DMS153 (cell line): ENCODE measurements at regions not wholly inside any gene's neighbourhood (a gene's known extent, or its start where the extent isn't known, plus 50 kb on each side); places are given as distances from the start of the nearest gene placed in this dataset.

Source experiments
- DNase-seq: peaks from one replicate; lab custom pipeline; 2025; lab: John Stamatoyannopoulos, UW

DNA sequence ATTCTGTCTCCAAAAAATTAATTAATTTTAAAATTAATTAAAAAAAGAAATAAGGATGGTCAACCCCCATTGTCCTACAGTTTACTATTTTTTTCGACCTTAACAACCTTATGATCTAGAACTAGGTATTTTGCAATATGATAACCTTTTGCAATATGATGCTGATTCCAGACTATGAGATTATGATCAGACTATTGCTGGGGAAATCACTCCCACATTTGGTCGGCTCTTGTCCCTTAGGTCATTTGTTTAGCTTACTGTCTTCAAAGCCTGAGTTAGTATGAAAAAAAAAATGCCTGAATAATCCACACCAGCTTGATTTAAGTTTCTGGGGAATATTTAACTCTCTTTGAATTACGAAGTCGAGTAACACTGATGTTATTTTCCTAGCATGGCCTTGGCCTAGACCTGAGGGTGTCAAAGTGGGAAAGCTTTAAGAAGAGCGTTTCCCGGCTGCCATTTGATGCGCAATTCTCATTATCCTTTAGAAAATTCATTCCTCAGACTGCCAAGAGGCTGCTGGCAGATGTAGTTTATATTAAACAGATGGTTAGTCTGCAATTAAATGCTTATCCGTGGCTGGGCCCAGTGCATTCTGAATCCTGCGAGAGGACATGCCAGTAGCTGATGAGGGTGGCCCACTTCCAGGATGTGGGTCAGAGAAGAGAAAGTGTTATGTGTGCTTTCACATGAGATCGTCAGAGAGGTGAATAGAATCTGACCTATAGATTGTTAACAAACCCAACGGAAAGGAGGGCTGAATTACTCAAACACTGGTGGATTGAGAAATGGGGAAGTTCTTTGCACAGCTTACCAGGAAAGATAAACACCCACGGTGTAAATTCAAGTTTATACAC lies 496.0 kb upstream of the THBS1 start:
- no peak for DNase-seq

DNA sequence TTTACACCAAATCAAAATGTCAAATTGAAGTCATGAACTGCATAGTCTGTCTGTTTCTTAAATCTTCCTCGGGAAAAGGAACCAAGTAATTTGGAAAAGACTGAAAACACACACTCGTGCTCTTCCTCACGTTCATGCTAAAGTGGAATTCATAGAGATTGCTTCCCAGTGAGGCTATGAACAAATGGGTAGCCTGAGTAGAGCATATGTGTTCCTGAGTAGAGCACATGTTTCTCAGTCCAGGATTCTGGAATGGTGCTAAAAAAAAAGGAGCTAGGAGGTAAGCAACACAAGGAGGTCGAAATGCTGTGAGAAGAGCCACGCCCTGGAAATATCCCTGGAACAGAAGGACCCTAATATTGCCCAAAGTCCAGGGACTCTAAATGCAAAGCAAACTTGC lies 494.2 kb upstream of the THBS1 start:
- DNase-seq, result no peak

DNA sequence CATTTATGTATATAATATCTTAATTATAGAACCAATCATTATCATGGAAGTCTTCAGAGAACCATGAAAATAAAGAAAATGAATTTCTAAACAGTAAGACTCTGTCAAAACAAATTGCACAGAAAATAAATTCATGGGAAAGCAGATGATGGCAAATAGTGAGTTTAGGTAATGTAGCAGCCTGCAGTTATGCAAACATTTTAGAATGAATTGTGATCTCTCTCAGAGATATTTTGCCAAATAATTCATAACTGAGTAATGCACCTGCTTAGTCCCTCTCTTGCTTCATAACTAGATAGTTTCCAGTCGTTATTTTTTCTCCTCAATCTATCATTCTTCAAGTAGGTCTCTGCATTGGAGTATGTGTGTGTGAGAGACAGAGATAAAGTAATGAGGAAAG lies 492.7 kb upstream of the THBS1 start:
- no peak for DNase-seq

DNA sequence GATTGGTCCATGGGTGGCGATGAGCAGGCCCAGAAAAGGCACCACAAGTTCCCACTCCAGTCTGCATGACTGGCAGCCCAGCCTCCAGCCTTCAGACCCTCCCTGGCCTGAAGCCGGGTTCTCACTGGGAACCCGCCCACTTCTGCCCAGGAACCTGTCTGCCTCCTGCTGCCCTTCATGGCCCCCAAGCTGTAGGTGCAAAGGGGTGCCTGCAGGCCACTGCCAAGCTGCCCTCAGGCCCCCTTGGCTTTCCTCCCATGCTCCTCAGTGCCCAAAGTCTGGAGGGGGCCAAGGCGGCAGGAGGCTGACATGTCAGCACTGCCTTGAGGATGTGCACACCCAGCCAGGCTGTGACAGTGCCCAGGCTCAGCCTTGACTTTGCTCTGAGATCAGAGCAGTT lies 488.5 kb upstream of the THBS1 start:
- DNase-seq, result no peak

DNA sequence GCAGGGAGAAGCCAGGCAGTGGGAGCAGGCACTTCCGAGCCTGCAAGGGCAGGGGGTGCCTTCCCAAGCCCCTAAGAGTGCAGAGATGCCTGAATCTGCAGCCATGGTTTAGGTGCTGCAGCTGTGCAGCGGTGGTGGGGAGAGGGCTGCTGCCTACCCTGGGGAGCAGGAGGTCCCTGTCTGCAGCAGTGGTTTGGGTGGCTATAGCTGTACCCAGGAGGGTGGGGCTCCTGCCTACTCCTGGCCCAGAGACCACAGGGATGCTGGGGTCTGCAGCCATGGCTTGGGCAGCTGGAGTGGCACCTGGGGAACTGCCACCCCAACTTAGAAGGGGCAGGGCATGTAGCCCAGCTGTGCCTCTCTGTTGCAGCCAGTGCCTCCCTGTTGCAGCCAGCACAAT lies 488.1 kb upstream of the THBS1 start:
- DNase-seq, result no peak

DNA sequence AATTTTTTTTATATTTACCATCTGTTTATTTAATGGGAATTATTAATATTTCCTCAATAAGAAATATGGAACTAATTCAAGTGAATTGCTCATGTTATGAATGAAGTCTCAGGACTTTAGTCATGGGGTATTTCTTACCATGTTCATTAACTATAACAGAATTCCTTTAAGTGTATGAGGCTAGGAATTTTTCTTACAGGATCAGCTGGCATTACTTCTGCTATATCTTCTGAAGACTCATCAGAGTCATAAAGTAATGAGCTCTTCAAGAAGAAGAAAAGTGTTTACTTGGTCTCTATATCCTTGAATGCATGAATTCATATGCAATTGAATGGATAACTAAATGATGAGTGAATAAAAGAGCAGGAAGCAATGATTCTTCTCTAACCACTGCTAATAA lies 486.8 kb upstream of the THBS1 start:
- DNase-seq, result no peak

DNA sequence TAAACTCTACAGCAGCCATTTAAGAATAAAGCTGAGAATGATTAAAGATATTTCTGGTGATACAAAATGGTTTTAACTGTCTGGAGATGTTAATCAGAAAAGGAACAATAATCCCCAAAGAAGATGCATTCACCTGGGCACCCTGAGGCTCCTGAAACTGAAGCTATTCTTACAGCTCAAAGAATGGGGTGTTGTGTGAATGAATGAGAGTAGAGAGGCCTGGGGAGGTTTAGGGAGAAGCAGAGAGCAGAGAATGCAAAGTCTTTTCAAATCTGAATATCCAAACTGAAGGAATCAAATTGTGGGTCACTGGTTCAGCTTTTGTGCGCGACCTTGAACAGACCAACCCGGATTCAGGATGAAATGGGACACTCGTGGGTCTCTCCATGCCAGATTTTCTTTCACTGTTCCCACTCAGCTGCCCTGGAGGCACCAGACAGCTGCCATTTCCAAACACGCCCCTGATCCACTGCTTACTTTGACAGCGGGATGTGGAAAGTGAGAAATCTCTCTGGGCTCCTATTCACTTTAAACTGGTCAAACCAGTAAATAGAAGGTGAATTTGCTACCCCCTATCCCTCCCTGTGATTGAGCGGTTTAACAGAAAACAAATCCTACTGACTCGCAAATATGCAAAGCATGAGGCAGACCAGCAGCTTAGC lies 485.5 kb upstream of the THBS1 start:
- no peak for DNase-seq

DNA sequence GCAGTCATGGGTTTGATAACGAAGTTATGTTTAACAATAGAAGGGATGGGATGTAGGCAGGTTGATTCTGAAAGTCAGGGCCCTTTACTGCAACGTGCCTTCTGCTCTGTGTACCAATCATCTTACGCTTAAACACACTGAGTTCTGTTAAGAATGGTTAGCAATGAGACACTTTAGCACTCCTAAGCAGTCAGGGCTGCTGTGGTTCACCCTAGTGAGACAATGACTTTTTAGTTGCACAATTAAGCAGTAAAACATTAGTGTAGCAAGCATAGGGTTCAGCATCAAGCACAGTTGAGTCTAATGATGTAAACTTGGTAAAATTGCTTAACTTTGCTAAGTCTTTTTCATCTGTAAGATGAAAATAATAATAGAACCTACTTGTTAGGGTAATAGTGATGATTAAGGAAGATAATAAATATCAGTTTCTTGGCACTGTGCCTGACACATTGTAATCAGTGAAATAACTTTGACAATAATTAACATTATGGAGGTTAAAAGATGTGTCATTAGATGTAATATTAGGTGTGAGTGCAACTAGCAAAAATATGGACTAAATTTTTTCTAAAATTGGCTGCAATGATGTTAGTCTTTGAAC lies 484.2 kb upstream of the THBS1 start:
- no peak for DNase-seq

DNA sequence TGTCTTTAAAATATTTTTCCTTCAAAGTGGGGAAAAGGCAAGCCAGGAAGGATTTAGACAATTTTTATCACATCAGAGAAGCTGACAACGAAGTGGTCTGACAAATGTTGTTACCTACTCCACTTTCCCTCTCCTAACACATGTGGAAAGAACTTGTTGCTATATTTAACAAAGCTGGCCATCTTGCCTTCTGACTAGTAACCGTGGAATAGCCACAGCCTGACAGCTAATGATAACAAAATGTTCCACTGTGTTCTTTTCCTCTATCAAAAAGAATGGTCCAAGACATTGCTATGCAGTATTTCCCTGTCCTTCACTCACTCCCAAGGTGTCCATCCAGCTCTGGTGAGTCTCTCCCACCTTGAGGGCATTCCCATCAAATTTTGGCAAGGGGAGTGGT lies 481.4 kb upstream of the THBS1 start:
- DNase-seq, result no peak

DNA sequence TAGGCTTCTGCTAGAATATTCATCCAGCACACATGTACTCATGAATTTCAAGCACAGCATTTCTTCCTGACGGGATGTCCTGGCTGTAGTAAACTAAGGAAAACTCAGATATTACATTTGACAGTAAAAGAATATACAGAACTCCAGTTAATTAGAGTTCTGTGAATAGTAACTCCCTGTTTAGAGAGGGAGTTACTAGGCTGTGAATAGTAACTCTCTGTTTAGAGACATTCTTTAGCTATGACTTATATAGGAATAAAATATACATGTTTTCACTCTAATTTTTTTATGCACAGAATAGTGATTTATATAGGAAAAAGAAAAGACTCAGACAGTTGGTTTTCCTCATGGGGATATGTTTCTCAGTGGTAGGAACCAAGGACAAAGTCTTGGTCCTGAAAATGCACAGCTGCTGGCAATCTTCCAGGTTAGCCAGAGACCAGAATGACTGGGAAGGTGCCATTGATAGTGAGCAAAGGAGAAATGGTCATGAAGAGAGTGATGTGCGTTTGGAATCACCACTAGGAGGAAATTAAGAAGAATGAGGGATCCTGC lies 480.7 kb upstream of the THBS1 start:
- no peak for DNase-seq

DNA sequence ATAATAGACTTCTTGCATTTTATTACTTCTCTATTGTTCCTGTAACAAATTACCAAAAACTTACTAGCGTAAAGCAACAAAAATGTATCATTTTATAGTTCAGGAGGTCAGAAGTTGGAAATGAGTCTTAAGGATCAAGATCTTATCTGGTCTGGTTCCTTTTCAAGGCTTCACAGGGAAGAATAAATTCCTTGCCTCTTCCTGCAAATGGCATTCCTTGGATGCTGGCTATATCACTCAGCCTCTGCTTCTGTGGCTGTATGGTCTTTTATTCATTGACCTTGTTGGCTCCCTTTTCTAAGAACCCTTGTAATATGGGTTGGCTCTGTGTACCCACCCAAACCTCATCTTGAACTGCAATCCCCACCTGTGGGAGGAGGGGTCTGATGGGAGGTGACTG lies 478.4 kb upstream of the THBS1 start:
- DNase-seq, result no peak

DNA sequence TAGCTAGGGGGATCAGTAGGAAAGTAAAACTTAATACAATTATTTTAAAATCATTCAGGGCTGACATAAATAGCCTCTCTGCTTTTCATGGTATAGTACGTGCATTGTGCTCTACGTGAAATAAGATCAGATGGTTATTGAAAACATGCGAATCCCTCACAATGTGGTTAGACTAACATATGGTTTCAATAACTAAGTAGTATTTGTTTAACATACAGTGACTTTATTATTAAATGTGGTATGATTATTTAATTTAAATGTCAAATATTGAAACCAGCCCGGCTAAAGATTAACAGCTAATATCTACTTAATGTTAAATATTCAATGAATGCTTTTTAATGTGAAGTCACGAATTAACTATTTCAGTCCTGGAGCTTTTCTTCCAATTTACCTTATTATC lies 473.9 kb upstream of the THBS1 start:
- no peak for DNase-seq

DNA sequence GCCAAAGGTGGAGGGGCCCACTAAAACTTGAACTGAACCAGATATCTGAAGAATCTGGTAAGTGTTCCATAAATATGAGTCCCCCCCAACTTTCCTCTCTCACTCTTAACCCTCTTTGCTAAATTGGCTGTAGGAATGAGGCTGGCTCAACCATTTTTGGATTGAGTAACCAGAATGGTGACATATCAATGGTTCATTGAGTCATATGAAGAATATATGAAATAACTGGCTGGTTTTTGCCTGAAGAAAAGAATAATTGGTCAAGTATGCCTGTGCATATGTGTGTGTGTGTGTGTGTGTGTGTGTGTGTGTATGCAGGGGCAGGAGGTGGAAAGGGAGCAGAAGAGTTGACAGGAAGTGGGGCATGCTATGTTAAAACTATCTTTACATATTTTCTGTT lies 472.9 kb upstream of the THBS1 start:
- no peak for DNase-seq

DNA sequence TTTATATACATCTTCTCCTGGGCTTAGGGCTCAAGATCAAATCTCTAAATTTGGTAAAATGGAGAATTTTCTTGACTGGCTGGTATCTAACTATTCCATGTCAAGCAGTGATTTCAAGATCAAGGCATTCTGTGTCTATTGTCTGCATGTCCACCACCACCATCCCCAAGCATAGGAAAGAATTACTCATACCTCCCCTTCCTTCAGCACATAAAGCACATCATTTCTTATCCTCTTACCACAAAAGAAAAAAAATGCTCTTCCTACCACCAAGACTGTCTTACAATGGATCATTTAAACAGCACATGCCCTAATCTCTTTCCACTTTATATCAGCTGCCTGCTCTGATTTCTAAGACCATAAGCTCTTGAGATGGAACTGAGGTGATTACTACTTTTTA lies 470.5 kb upstream of the THBS1 start:
- no peak for DNase-seq

DNA sequence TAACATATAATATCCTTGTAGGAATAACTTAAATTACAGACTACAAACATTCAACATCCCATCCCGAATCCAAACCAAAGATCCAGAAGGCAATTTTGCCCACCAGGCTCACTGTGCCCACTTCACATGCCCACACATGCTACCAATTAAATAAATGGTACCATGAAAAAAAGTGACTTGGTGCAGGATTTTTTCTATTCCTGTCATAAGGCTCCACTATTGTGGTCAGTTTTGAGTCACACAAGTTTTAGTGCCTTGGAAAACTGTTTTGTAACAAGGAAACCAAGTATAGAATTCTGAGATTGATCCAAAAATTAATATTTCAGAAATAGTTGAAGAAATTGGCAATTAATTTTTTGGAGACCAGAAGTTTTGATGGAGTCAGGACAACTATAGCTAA lies 470.1 kb upstream of the THBS1 start:
- DNase-seq, result no peak

DNA sequence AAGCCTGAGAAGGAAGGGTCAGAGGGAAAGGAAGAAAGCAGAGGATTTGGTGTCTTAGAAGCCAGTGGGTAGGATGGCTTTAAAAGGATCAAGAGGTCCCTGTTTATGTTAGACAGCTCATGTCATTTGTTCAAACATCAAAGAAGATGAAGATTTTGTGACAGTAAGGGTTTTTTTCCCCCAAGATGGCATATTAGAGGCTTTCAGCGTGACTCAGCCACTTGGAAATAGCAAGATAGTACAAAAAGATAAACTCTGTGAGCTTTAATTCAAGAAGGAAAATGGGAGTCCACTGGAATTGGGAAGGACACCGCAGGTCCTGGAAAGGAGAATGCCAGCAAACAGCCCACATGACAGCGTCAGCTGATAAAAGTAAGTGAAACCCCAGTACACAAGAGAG lies 467.1 kb upstream of the THBS1 start:
- no peak for DNase-seq

DNA sequence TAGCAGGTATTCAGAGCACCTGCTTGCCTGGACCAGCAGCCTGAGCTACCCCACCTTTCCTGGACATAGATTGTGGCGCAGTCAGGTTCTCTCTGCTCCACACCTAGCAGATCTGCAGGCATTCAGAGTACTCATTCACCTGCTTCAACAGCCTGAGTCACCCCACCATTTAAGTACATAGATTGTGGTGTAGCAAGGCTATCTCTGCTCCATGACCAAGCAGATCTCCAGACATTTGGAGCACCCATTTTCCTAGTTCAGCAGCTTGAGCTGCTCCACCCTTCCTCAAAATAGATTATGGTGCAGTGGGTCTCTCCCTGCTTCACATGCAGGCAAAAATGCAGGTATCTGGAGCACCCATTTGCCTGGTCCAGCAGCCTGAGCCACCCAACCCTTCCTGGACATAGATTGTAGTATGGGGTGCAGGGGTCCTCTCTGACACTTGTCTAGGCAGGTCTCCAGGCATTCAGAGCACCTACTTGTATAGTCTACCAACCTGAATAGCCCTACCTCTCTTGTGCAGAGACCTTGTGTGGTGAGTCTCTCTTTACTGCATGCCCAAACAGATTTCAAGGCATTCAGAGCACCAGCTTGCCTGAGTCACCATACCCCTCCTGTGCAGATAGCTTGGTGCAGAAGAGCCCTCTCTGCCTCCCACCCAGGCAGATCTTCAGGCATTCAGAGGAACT lies 466.0 kb upstream of the THBS1 start:
- no peak for DNase-seq

DNA sequence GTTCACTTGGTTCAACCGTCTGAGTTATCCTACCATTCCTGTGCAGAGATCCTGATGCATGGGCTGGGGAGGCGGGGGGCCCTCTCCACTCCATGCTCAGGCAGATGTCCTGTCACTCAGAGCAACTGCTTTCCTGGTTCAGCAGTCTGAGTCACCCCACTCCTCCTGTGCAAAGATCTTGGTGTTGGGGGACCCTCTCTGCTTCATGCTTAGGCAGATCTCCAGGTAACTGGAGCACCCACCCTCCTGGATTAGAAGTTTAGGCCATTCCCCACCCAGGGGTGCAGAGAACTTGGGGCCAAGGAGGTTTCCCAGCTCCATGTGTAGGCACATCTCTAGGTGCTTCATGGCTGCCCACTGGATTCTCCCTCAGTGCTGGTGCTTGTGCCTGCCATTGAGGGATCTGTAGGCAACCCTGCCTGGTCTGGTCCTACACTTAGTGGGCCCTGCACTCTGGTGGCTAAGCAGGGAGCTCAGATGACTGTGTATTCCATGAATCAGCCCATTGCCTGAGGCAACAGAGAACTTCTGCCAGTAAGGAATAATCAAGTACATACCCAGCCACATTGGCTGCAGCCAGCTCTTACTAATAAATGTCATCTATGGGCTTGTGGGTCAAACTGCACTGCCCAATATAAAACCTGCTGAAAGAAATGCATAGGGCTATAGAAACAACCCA lies 465.4 kb upstream of the THBS1 start:
- no peak for DNase-seq

DNA sequence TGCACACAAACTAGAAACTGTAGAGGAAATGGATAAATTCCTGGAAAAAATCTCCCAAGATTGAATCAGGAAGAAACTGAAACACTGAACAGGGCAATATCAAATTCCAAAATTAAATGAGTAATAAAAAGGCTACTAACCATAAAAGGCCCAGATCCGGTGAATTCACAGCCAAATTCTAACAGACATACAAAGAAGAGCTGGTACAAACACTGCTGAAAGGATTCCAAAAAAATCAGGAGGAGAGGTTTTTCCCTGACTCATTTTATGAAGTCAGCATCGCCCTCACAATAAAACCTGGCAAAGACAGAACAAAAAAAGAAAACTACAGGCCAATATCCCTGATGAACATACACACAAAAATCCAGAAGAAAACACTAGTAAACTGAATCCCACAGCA lies 462.4 kb upstream of the THBS1 start:
- DNase-seq, result no peak

DNA sequence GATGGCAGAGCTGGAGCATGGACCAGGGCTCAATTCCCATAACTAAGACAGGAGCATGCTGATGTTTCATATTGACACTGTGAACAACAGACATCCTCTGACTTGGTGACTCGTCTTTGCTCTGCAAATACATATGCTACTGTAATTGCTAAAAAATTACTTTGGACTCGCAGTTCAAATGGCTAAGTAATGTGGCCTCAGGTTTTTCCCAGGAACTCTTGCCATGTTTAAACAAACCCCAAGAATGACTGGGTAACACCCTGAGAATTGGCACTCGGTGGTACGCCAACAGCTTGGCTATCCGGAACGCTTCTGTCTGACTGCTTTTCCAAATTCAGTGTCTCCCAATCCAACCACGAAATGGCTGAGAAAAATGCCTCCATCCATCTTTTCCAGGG lies 456.7 kb upstream of the THBS1 start:
- no peak for DNase-seq

DNA sequence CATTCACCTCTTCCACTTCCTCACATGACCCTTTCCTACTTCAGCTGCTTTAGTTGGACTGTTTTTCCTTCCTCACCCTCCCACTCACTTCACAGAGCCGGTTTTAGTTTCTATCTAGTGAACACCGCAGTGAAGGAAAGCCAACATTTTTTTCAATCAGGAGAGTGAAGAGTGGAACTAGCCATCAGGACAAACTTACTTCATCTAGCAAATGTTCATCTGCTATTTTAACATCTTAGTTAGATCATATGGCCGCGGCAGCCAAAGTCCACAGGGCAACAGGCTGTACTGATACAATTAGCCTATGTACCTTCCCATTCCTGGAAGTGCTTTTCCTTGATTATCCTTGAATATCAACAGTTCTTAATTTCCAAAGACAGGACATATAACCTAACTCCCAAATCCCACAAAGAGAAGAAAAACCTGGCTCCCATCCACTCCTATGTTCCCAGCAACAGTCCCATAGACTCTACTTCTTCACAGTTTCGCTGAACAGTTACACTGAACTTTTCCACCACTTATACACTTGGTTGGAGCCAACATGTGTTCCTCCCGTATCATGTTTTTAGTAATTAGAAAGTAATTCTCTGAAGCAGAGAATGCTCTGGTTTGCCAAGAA lies 456.2 kb upstream of the THBS1 start:
- DNase-seq, result no peak

DNA sequence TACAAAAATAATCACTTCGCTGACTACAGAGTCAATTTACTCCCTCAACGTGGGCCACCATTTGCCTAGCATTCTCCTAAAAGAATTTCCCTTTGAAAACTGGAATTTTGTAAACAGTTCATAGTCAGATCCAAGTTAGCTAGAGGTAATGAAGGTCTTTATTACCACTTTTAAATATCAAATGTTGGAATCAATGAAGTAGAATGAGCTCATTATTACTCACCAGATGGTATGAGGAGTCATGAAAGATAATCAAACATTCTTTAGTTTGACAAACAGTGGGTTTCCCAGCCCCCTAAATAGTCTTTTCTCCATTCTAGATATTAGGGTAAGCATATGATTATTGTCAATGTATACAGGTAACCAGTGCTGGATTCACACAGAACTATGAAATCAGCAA lies 455.7 kb upstream of the THBS1 start:
- DNase-seq, result no peak
